HEK293 (cell line): ENCODE measurements at regions not wholly inside any gene's neighbourhood (a gene's known extent, or its start where the extent isn't known, plus 50 kb on each side); places are given as distances from the start of the nearest gene placed in this dataset.
A peak's percentile ranks its signal among the peaks of the same experiment; 100 is the strongest.

Experiments used
- CTCF ChIA-PET: fragments of 350-600 bp; formaldehyde crosslinking; extraction: SDS; loops from one replicate; lab custom pipeline; 2021; ENCODE audit warnings: antibody characterized with exemption; lab: Yijun Ruan, JAX
- POLR2A ChIA-PET: fragments of 300-600 bp; formaldehyde crosslinking; extraction: SDS; loops from one replicate; lab custom pipeline; 2020; ENCODE audit warnings: antibody characterized with exemption, inconsistent platforms; lab: Yijun Ruan, JAX
- H3K27ac ChIP-seq: fragments of 200-500 bp; sonication (Bioruptor generic); 2 replicates; pipeline ENCODE4 v1.5.1; 2014; ENCODE audit warnings: low read depth, low read length, control low read depth, inconsistent platforms; ENCODE audit errors: extremely low read depth
- H3K36me3 ChIP-seq, 2 experiments: fragments of 200-500 bp in 1 of 2; sonication (Bioruptor generic) in 1 of 2; 1 replicate in 1 of 2; 2 replicates in 1 of 2; pipeline ENCODE4 v1.5.1; 2014 to 2017; ENCODE audit warnings: inconsistent platforms in 2 of 2, low read length in 2 of 2; ENCODE audit not compliant: control insufficient read depth in 2 of 2, insufficient read depth in 1 of 2
- H3K4me1 ChIP-seq: fragments of 200-500 bp; sonication (Bioruptor generic); 2 replicates; pipeline ENCODE4 v1.5.1; 2014; ENCODE audit warnings: mild to moderate bottlenecking, low read length, inconsistent platforms; ENCODE audit not compliant: control insufficient read depth, insufficient read depth
- H3K4me3 ChIP-seq: 2 replicates; pipeline ENCODE4 v1.5.1; 2011; ENCODE audit warnings: low read depth, mild to moderate bottlenecking, control low read depth, low read length, moderate library complexity
- H3K9me3 ChIP-seq: fragments of 200-500 bp; sonication (Bioruptor generic); 2 replicates; pipeline ENCODE4 v1.5.1; 2014; ENCODE audit warnings: low read depth, low read length, inconsistent platforms; ENCODE audit not compliant: control insufficient read depth, insufficient read depth
- BCL11B ChIP-seq: fragments of 450-650 bp; formaldehyde crosslinking; IDR thresholded peaks from 2 replicates; pipeline ENCODE4 v1.5.1; 2016; ENCODE audit warnings: low read depth, missing biosample characterization, missing genetic modification characterization
- FEZF1 ChIP-seq: fragments of 450-650 bp; formaldehyde crosslinking; IDR thresholded peaks from 2 replicates; pipeline ENCODE4 v1.5.1; 2016; ENCODE audit warnings: missing biosample characterization, missing genetic modification characterization
- KLF17 ChIP-seq: fragments of 450-650 bp; formaldehyde crosslinking; IDR thresholded peaks from 2 replicates; pipeline ENCODE4 v1.5.1; 2016; ENCODE audit warnings: missing biosample characterization, missing genetic modification characterization
- PRDM6 ChIP-seq: fragments of 450-650 bp; formaldehyde crosslinking; IDR thresholded peaks from 2 replicates; pipeline ENCODE4 v1.5.1; 2017; ENCODE audit warnings: missing biosample characterization, missing genetic modification characterization
- SCRT1 ChIP-seq: fragments of 450-650 bp; formaldehyde crosslinking; IDR thresholded peaks from 2 replicates; pipeline ENCODE4 v1.5.1; 2016; ENCODE audit warnings: missing biosample characterization, missing genetic modification characterization, borderline replicate concordance
- SP7 ChIP-seq: fragments of 450-650 bp; formaldehyde crosslinking; IDR thresholded peaks from 2 replicates; pipeline ENCODE4 v1.5.1; 2016; ENCODE audit warnings: missing biosample characterization, missing genetic modification characterization
- ZBTB10 ChIP-seq: fragments of 450-650 bp; formaldehyde crosslinking; IDR thresholded peaks from 2 replicates; pipeline ENCODE4 v1.5.1; 2016; ENCODE audit warnings: missing biosample characterization, missing genetic modification characterization
- ZFP69B ChIP-seq: fragments of 450-650 bp; formaldehyde crosslinking; IDR thresholded peaks from 2 replicates; pipeline ENCODE4 v1.5.1; 2016; ENCODE audit warnings: missing biosample characterization, missing genetic modification characterization
- ZNF10 ChIP-seq: fragments of 450-650 bp; formaldehyde crosslinking; IDR thresholded peaks from 2 replicates; pipeline ENCODE4 v1.5.1; 2017; ENCODE audit warnings: missing biosample characterization, missing genetic modification characterization
- ZNF114 ChIP-seq: fragments of 450-650 bp; formaldehyde crosslinking; IDR thresholded peaks from 2 replicates; pipeline ENCODE4 v1.5.0; 2017; ENCODE audit warnings: missing biosample characterization, missing genetic modification characterization
- ZNF138 ChIP-seq: fragments of 450-650 bp; formaldehyde crosslinking; IDR thresholded peaks from 2 replicates; pipeline ENCODE4 v1.5.1; 2016; ENCODE audit warnings: missing biosample characterization, missing genetic modification characterization, borderline replicate concordance
- ZNF146 ChIP-seq: fragments of 450-650 bp; formaldehyde crosslinking; IDR thresholded peaks from 2 replicates; pipeline ENCODE4 v1.5.1; 2016; ENCODE audit warnings: missing biosample characterization, missing genetic modification characterization
- ZNF202 ChIP-seq: fragments of 450-650 bp; formaldehyde crosslinking; IDR thresholded peaks from 2 replicates; pipeline ENCODE4 v1.5.1; 2016; ENCODE audit warnings: missing biosample characterization, missing genetic modification characterization, borderline replicate concordance
- ZNF501 ChIP-seq: fragments of 450-650 bp; formaldehyde crosslinking; IDR thresholded peaks from 2 replicates; pipeline ENCODE4 v1.5.1; 2016; ENCODE audit warnings: missing biosample characterization, missing genetic modification characterization
- ZNF558 ChIP-seq: fragments of 450-650 bp; formaldehyde crosslinking; IDR thresholded peaks from 2 replicates; pipeline ENCODE4 v1.5.1; 2016; ENCODE audit warnings: missing biosample characterization, missing genetic modification characterization
- ZNF623 ChIP-seq: fragments of 450-650 bp; formaldehyde crosslinking; IDR thresholded peaks from 2 replicates; pipeline ENCODE4 v1.5.1; 2016; ENCODE audit warnings: missing biosample characterization, missing genetic modification characterization
- ZNF629 ChIP-seq: fragments of 450-650 bp; formaldehyde crosslinking; IDR thresholded peaks from 2 replicates; pipeline ENCODE4 v1.5.1; 2017; ENCODE audit warnings: missing biosample characterization, missing genetic modification characterization
- ZNF837 ChIP-seq: fragments of 450-650 bp; formaldehyde crosslinking; IDR thresholded peaks from 2 replicates; pipeline ENCODE4 v1.5.1; 2016; ENCODE audit warnings: missing biosample characterization, missing genetic modification characterization
- ZSCAN18 ChIP-seq: fragments of 450-650 bp; formaldehyde crosslinking; IDR thresholded peaks from 2 replicates; pipeline ENCODE4 v1.5.1; 2016; ENCODE audit warnings: missing biosample characterization, missing genetic modification characterization
- ZSCAN23 ChIP-seq: fragments of 450-650 bp; formaldehyde crosslinking; IDR thresholded peaks from 2 replicates; pipeline ENCODE4 v1.5.1; 2016; ENCODE audit warnings: missing biosample characterization, missing genetic modification characterization
- ZSCAN30 ChIP-seq: fragments of 450-650 bp; IDR thresholded peaks from 2 replicates; pipeline ENCODE4 v1.5.1; 2018; ENCODE audit warnings: missing biosample characterization, mild to moderate bottlenecking, missing genetic modification characterization, moderate library complexity
- ZSCAN4 ChIP-seq: fragments of 450-650 bp; formaldehyde crosslinking; IDR thresholded peaks from 2 replicates; pipeline ENCODE4 v1.5.1; 2017; ENCODE audit warnings: missing biosample characterization, missing genetic modification characterization
- ZSCAN5A ChIP-seq: fragments of 450-650 bp; formaldehyde crosslinking; IDR thresholded peaks from 2 replicates; pipeline ENCODE4 v1.5.1; 2016; ENCODE audit warnings: missing biosample characterization, missing genetic modification characterization

GRCh38 chr13:48866249-48866648 lies 109.5 kb upstream of the FNDC3A start:
- Histone ChIP-seq H3K4me3 (no peak overlapping the region), H3K27ac (no peak overlapping the region), H3K4me1 (no peaks in the 10 kb centered on the region), H3K36me3 (no peaks in the 10 kb centered on the region), H3K9me3 (no peaks in the 10 kb centered on the region)
- ChIA-PET CTCF (no interaction called here), POLR2A (no interaction called here)
- no peak for TF ChIP-seq ZNF202 (tag by site-specific recombination)
- no peak for TF ChIP-seq ZNF837
- TF ChIP-seq ZSCAN18 (tag by site-specific recombination) = no peak
- no peak for TF ChIP-seq ZFP69B (tag by site-specific recombination)
- 0 out of 2 replicates have a peak, but pooled peaks have one; percentile 11 for TF ChIP-seq FEZF1 (tag by site-specific recombination)
- TF ChIP-seq SCRT1 (tag by site-specific recombination) = no peak
- TF ChIP-seq ZNF138 (tag by site-specific recombination) = no peak
- TF ChIP-seq ZNF501 (tag by site-specific recombination) = no peak
- TF ChIP-seq PRDM6 (tag by site-specific recombination) = no peak

GRCh38 chr13:48873081-48873480 lies 102.6 kb upstream of the FNDC3A start:
- Histone ChIP-seq H3K4me3 (no peak overlapping the region), H3K27ac (no peak overlapping the region), H3K4me1 (no peaks in the 10 kb centered on the region), H3K9me3 (no peaks in the 10 kb centered on the region), H3K36me3 (no peaks in the 10 kb centered on the region)
- TF ChIP-seq ZSCAN23 (tag by site-specific recombination) (no peak), ZNF558 (tag by site-specific recombination) (no peak), ZNF629 (tag by site-specific recombination) (no peak), ZNF623 (no peak), ZBTB10 (tag by site-specific recombination) (no peak), ZSCAN4 (no peak), KLF17 (tag by site-specific recombination) (no peak), ZNF146 (no peak), ZSCAN30 (no peak), BCL11B (tag by site-specific recombination) (no peak), SP7 (no peak), ZNF10 (tag by site-specific recombination) (no peak), ZNF114 (no peak), ZSCAN5A (tag by site-specific recombination) (no peak)
- ChIA-PET POLR2A (no interaction called here), CTCF (interaction anchor here (0.9 to 1.4 kb wide), 2 partner anchors 14 to 18 kb away, joined by 3 read pairs; no protein-coding TSS in a partner anchor)
